Activated CD4-positive, CD25-positive, alpha-beta regulatory T cell treated with anti-CD3 and anti-CD28 coated beads, Interleukin-2, amount 50 U/mL, for 24 hours (primary cell): ENCODE measurements at regions not wholly inside any gene's neighbourhood (a gene's known extent, or its start where the extent isn't known, plus 50 kb on each side); places are given as distances from the start of the nearest gene placed in this dataset.
"Not testable (repeated sequence)": the region's sequence is repeated elsewhere in the genome, so short reads cannot be mapped to it uniquely, and the experiment has no call there.

Source experiments
- ATAC-seq, 2 donors: fragments of 150-1000 bp; cut with Tn5 transposase; one replicate each; pipeline ENCODE4 v1.10.0; 2021; ENCODE audit warnings: mild to moderate bottlenecking in 1 of 2, moderate library complexity in 1 of 2

DNA sequence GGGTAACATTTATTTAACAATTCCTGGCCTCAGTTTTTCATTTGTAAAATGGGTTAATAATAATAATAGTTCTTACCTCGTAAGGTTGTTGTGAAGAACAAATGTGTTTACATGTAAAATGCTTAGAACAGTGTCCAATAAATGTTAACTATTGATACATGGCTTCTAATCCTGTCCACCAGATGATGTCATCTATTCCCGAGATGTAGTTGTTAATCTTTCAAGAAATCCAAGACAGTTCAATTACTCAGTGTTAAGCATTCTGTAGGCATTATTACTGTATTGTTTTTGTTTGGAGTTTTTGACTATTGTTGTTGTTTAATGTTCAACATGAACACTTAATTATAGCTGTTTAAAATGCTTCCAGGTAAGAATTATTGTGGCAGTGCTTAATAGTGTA, 131.0 kb upstream of the FNDC3A start:
- ATAC-seq, result no peak

DNA sequence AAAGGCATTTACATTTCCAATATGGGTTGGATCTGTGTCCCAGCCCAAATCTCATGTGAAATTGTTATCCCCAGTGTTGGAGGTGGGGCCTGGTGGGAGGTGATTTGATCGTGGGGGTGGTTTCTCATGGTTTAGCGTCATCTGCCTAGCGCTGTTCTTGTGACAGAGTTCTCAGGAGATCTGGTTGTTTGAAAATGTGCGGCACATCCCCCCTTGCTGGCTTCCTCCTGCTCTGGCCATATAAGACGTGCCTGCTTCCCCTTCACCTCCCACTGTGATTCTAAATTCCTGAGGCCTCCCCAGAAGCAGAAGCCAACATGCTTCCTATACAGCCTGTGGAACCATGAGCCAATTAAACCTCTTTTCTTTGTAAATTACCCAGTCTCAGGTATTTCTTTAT, 126.2 kb upstream of the FNDC3A start:
- no peak for ATAC-seq

DNA sequence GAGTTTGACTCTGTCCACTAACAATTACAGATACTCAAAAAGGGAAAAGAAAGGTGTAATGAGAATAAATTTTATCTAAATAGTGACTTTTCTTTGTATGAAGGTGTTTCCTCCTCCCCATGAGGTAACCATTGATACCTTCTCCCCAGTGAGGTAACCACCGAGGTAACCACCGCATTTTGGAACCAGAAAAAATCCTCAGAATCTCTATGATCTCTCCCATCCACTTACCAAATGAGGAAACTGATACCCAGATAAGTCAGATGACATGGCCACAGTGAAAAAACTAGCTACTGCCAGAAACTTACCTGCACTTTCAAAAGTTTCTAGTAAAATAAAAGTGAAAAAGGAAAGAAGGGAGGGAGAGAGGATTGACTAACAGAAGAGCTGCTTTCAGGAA, 124.0 kb upstream of the FNDC3A start:
- ATAC-seq, result no peak

DNA sequence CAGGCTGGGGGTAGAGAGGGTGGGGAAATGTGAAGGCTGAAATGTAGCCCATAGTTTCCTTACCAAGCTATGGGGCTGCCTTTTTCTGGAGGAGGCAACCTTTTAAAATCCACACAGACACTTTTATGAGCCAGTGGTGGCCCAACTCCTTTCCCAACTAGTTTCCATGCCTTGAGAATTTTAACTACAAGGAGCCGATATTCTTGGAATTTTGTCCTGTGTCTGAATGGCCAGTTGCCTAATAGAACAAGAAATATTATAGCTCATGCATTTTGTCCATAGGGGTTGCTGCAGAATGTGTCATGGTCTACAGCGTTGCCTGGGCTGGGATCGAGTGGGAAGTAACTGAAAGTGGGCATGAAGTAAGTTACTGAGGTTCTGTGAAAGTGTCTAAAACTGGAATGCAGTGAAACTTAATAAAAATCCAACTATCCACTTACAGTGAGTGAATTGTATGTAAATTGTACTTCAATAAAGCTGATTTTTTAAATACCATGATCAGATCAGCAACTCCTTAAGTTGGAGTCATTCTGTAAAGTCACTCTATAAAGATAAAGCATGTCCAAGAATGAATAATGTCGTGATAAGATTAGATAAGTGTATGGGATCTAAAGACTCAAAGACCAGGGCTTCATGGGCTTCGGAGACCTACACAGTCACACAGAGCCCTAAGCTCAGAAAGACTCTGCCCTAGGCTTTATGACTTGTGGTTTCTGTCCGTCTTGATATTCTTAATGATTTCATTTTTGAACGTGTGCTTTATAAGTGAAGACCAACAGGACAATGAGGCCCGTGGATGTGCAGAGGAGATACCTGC, 122.6 kb upstream of the FNDC3A start:
- peak; percentile 51 to 60 for ATAC-seq

DNA sequence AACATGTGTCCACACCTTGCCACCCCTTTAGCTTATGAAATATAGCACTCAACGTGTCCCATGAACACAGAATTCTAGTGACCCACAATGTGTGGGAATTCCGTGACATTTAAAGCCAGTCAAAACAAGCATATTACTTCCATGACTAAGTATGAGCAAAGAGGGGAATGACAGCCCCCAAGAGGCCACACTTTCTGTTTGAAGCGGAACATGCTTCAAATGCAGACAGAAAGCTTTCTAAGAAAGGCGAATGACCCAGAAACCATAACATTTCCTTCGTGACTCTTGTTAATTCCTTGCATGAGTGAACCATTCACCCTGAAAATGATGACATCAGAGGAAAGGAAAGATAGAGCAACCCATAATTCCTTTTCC, 122.0 kb upstream of the FNDC3A start:
- ATAC-seq, result peak; percentile 82 to 85

DNA sequence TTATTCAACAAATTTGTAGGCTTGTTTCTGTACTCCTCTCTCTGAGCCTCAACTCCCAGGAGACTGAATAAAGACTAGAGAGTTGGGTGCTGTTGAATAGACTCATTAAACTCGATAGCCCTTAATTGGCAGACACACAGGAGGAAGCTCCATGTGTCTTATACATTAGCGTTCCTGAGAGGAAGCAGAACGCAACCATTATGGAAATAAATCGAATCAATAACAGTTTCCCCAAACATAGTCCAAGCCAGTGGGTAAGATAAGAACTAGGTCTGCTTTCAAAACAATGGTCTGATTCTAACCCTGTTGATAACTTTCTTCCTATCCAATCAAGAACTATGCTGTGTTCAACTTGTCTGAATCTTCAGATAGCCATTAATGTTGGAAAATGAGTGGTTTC, 118.1 kb upstream of the FNDC3A start:
- no peak for ATAC-seq

DNA sequence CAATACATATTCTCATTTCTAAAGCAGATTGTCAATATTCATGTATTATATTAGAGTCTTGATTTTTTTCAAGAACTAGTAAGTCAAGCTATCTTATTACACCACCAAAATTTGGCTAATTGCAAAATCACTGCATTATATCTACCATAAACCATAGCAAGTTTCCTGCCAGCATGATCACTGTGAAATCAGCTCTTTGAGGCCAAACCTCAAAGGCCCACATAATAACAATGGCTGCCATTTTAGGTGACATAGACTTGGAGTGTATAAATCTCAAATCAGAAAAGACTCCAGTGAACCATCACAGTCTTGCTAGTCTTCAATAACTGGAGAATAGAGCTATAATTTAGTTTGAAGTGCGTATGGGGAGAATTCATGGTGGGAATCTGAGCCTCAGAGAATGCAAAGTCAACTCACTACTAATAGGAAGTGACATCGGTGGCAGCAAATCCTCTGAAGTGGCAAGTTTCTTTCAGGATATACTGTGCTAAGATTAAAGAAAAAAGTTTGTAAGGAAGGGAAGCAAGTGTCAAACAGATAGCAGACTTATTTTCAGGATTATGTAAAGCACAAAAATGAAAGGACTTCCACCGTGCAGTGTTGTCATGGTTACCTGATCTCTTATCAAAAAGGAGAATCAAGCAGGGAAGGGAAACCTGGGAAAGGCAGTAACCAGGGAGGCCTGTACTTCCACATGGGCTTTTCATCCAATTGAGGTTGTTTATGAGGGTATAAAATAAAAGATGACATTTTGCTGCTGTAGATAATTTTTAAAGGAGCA, 117.4 kb upstream of the FNDC3A start:
- ATAC-seq, result no peak

DNA sequence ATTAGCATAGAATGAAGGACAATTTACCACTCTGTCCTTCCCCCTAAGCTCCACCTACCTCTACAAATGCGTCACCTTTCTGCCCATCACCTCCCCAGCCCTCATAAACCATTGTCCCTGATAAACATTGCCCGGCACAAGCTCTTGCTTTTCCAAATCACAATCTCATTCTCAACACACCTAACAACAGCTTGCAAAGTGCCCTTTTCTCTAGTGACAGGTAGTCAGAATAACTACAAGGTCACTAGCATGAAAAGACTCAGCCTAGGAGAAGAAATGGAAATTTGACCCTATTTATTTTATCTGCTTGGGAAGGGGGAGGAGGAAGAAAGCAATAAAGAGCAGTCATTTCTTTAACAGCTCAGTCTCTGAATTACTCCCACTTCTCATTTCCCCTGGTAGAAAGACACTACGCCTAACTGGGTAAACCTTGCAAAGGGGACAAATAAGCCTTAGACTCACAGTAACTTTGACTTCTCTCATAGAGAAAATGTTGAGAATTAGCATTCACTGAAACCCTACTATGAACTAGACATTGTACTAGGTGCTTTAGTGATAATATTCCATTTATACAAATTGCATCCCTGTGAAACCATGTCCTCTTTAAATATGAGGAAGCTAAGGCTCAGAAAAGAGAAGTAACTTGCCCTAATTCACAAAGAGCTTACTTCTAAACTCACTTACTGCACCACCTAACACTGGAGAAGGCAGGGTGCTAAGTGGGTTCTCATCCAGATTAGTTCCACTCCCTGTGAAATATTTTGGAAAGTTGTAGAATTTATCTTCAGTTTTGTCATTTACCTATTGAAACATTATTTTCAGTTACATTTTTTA, 116.2 kb upstream of the FNDC3A start:
- no peak for ATAC-seq

DNA sequence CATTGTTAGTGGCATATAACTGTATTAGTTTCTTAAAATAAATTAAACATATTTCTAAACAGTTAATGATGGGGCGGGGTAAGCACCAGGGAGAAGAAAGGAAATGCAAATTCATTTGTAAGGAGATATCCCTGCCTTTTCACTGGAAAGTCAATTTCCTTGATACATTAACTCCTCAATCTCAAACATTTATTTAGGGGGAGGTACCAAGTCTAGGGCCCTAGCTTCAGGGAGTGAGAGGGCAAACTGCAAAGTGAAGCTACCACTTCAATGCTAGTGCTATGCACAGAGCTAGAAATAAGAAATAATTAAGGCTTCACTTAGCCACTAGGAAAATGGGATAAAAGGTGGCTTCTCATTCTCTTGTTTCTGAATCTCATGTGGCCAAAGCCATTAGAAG, 115.3 kb upstream of the FNDC3A start:
- ATAC-seq, result no peak

DNA sequence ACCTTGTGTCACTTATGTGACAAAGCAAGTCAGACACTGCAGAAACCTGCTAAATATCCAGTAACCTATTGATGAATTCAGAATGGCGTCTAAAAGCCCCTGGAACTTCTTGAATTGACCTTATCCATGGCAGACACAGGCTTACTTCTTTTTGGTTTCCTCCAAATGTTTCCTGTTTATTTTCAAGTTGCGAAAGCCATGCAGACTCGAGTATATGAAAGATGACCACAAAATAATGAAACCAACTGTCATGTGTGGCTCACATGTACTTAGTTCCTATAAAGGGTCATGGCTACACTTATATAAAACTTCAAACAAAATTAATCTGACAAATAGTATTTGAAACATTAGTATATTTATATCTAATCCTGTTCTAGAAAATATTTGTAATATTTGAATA, 113.1 kb upstream of the FNDC3A start:
- no peak for ATAC-seq

DNA sequence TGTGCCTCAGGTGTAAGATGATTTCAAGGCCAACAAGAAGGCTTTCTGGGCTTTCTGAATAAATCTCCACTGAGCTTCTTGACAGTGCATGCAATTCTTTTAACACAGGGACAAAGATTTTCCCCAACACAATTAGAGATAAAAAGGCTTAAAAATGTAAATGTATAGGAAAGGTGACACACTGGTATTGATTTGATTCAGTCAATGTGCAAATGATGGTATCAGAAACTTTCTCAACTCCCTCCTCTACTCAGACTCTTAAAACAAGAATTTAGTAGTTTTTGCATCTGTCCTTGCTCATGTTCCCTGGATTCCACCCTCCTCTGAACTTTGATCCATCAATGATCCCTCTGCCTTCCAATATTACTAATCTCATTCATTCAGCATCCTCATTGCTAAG, 111.6 kb upstream of the FNDC3A start:
- peak; percentile 38 to 49 for ATAC-seq

DNA sequence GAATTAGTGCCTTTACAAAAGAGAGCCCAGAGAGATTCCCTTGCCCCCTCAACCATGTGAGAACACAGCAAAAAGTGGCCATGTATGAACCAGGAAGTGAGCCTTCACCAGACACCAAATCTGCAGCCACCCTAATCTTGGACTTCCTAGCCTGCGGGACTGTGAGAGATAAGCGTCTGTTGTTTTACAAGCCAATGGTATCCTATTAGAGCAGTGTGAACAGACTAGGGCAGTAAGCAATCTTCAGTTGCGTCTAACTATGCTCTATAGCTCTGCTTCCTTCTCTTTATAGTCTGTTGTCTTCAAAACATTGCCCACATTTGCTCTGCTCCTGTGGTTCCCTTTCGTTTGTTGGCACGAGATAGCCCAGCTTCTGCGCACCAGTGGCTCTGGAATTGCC, 109.5 kb upstream of the FNDC3A start:
- no peak for ATAC-seq

DNA sequence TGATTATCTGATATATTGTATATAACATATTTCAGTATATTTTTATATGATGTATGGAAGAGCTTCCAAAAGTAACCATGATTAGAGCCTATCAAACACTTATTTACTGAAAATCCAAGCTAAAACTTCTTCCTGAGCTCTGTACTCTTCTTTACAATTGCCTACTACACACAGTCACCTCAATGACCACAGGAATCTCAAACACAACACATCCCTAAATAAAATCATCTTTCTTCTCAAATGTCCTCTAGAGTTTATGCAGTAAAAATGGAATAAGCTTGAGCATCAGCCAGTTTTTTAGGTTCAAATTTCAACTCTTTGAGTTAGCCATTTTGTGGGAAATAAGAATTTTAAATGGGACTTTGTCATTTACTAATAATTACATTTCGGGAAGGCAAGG, 102.6 kb upstream of the FNDC3A start:
- ATAC-seq, result no peak

DNA sequence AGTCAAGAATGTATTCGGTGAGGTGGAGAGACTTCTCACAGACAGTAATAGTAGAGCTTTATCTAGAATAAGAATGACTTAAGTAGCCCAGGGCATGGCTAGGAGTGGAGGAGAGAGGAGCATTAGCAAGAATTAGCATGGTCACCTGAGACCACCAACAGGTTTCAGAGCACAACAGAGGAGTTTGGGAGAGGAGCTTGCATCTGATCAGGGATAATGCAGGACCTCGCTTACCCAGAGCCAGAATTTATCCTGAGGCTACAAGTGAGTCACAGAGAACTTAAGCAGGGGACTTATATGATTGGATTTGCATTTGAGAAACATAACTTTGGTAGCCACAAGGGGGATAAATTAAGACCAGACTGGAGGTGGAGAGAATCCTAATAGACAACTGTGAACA, 102.1 kb upstream of the FNDC3A start:
- ATAC-seq, result no peak

DNA sequence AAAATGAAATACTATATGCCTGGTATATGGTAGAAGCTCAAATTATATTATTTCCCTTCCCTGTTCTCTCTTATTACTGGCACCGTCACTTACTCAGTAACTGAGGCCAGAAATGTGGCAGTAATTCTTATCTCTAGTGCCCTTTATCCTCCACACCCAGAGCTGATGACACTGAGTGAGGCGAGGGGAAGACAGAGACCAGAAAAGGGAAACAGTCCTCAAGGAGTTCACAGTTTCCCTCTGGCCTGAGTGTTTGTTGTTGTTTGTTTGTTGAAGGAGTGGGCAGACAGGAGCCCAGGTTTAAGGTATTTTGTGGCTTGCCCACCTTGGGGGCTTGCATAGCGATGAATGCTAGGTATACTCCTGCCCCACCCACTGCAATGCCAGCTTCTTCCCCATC, 101.5 kb upstream of the FNDC3A start:
- ATAC-seq, result no peak

DNA sequence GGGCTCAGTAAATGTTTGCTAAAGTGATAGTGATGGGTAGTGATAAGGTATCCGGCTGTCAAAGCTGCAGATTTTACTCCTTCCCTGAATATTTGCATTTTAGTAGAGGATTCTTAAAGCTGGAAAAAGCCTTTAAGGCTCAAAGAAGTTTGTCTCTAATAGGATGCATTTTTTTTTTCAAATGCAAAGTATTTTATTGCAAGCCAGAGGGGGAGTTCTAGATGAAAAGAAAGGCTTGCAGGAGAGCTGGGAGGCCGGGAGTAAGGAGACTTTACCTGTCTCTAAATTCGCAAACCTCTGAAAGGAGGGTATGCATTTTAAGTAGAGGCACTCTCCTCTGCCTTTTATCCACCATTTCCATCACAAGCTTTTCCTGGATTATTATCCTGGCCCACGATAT, 100.7 kb upstream of the FNDC3A start:
- no peak for ATAC-seq

DNA sequence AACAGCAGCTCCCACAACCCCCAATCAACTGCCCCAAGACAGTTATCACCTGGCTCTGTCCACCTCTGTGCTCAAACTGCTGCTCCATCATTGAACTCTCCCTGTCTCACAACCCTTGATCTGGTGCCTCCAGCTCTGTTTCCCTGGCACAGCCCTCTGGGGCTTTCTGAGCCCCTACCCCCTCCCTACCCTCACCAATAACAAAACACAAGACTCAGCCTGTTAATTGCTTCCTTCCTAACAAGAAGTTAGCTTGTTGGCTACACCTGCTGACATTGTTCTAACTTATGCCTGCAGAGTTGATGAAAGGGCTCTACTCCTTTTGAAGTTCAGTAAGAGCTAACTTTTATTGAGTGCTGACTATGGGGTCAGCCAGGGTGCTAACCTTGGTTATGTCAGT, 99.4 kb upstream of the FNDC3A start:
- ATAC-seq, result no peak

DNA sequence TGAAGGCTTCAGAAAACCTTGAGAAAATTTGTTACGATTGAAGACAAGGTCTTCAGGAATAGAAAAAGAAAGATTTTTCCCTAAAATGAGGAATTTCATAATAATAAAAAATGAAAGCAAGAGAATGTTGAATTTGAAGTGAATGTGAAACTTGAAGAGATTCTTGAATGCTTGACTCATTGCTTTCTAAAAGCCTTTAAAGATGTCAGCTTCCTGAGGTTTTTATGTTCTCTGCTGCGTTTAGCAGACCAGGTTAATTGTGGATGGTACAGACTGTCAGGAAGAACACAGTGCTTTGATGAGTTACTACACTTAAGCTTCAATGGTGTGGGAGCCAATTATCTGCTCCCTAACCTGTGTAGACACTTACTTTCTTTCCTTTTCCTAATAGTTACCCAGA, 96.3 kb upstream of the FNDC3A start:
- ATAC-seq, result no peak

DNA sequence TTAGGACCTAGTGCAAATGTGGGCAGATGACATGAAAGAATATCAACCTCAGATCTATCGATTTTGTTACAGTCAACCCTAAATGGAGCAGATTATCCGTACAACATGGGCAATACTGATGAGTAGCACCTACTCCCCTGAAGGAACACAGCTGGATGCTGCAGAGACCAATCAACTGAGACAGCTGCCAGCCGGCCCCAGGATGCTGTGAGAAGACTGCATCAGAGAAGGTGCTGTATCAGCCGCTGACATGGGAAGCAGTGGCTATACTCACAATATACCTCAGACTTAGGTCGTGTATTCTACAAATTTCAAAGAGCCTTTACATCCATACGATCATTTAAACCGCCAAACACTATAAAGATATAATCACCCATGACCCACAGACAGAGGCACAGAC, 95.9 kb upstream of the FNDC3A start:
- ATAC-seq, result no peak

DNA sequence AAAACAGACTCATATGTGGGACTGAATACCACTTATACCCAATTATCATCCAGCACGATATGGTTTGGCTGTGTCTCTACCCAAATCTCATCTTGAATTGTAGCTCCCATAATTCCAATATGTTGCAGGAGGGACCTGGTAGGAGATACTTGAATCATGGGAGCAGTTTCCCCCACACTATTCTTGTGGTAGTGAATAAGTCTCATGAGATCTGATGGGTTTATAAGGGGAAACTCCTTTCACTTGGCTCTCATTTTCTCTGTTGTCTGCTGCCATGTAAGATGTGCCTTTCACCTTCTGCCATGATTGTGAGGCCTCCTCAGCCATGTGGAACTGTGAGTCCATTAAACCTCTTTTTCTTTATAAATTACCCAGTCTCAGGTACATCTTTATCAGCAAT, 91.9 kb upstream of the FNDC3A start:
- ATAC-seq, result not testable (repeated sequence)

DNA sequence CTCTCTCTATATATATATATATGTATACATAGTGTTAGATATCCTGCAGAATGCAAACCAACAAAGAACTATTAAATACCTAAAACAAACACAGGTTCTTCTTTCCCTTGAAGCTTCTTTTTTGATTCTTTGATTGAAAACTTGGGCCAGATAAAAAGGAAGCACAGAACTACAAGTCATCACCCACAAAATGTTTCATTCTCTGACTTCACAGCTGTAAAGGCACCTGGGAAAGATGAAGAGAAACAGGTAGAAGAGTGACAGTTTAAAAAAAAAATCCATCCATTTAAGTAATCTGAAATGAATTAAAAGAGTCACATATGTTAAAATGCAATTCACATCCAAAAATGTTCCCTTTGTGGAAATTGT, 90.7 kb upstream of the FNDC3A start:
- ATAC-seq, result no peak

DNA sequence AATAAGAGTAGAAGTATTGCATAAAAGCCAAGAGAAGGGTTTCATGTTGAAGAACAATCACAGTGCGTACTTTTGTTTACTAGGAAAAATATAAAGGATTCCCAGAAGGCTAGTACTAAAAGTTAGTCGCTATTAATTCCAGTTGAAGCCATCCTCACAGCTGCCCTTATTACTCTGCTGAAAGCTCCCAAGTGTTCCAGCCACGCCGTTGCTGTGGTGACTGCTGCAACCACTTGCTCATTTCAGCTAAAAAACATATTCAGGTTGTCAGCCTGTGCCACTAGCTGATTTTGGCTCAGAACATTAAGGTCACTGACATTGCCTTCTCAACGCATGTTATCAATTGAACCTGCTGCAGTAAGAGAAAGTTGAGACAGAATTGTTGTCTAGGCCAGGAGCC, 87.1 kb upstream of the FNDC3A start:
- no peak for ATAC-seq

DNA sequence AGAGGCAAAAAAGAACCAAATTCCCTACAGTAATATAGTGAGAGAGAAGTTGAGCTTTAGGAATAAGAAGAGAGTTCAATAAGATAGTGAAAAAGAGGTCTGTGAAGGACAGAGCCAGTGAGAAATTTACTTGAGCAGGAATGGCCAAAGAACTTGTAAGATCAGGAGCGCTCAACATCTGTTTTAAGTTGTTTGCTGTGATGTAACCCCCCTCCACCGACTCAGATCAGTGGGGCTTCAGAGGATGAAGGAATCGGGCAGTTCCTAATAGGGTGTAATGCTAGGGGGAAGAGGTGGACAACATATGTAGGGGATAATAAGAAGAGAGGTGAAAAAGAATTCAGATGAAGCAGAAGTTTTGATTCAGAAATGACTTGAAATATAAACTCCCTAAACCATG, 85.3 kb upstream of the FNDC3A start:
- no peak for ATAC-seq

DNA sequence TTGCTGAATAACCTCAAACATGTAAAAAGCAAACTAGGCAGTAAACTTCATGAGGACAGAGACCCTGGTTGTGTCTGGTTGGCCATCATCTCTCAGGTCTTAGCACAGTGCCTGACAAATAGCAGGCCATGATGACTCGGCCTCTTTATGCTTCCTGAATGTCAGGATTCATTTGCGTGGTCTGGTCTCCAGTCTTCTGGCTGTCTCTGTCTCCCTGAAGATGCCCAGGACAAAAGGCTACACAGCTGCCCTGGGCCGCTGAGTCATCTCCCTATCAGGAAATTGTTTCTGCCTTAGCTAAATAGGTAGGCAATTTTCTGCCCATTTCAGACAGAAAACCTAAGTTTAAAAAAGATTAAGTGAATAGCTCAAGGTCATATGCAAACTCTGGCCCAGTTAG, 84.1 kb upstream of the FNDC3A start:
- ATAC-seq, result no peak
